Chondrocyte (in vitro differentiated cells): ENCODE measurements at regions not wholly inside any gene's neighbourhood (a gene's known extent, or its start where the extent isn't known, plus 50 kb on each side); places are given as distances from the start of the nearest gene placed in this dataset.

Experiments
- DNase-seq: peaks from one replicate; pipeline ENCODE4 v3.0.0; 2021; ENCODE audit warnings: mixed read lengths, low spot score
- H3K27ac Mint-ChIP-seq: one replicate; pipeline ENCODE4 v1.8.0; 2021; ENCODE audit warnings: mild to moderate bottlenecking, moderate library complexity, mixed read lengths; ENCODE audit not compliant: unreplicated experiment
- H3K27me3 Mint-ChIP-seq: 2 replicates; pipeline ENCODE4 v1.8.0; 2021; ENCODE audit warnings: low read depth, mixed read lengths
- H3K36me3 Mint-ChIP-seq: 2 replicates; pipeline ENCODE4 v1.8.0; 2021; ENCODE audit warnings: low read depth, mixed read lengths
- H3K4me1 Mint-ChIP-seq: 2 replicates; pipeline ENCODE4 v1.8.0; 2021; ENCODE audit warnings: low read depth, mild to moderate bottlenecking, mixed read lengths
- H3K4me3 Mint-ChIP-seq: one replicate; pipeline ENCODE4 v1.8.0; 2021; ENCODE audit warnings: mild to moderate bottlenecking, moderate library complexity, mixed read lengths; ENCODE audit not compliant: unreplicated experiment
- H3K9me3 Mint-ChIP-seq: 2 replicates; pipeline ENCODE4 v1.8.0; 2021; ENCODE audit warnings: low read depth, mixed read lengths
- CTCF ChIP-seq: fragments of 200-600 bp; sonication (generic); IDR thresholded peaks from 2 replicates; pipeline ENCODE4 v1.5.0; 2021; ENCODE audit warnings: antibody characterized with exemption, mild to moderate bottlenecking, moderate library complexity

GRCh38 chr2:19659024-19659792, 242.6 kb downstream of the TTC32 start:
- no peaks in the 10 kb centered on the region for H3K4me1 Mint-ChIP-seq
- peaks cover 3% of the 10 kb centered on the region for H3K9me3 Mint-ChIP-seq
- no peak overlapping the region for H3K27ac Mint-ChIP-seq
- no peaks in the 10 kb centered on the region for H3K36me3 Mint-ChIP-seq
- H3K27me3 Mint-ChIP-seq: no peaks in the 10 kb centered on the region
- no peak for TF ChIP-seq CTCF
- DNase-seq: no peak
- H3K4me3 Mint-ChIP-seq: no peak overlapping the region

DNA sequence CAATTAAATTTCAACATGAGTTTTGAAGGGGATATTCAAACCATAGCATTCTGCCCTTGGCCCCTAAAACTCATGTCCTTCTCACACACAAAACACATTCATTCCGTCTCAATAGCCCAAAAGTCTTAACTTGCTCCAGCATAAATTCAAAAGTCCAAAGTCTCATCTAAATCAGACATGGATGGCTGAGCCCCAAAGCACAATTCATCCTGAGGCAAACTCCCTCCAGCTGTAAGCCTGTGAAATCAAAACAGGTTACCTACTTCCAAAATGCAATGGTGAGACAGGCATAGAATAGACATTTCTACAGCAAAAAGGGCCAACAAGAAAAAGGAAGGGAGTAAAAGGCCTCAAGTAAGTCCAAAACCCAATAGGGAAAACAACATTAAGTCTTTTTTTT, 245.8 kb downstream of the TTC32 start:
- DNase-seq: no peak
- peaks cover 6% of the 10 kb centered on the region for H3K4me1 Mint-ChIP-seq
- no peaks in the 10 kb centered on the region for H3K27me3 Mint-ChIP-seq
- H3K9me3 Mint-ChIP-seq: peaks cover 3% of the 10 kb centered on the region
- no peak overlapping the region for H3K27ac Mint-ChIP-seq
- no peaks in the 10 kb centered on the region for H3K36me3 Mint-ChIP-seq
- TF ChIP-seq CTCF: no peak
- no peak overlapping the region for H3K4me3 Mint-ChIP-seq

GRCh38 chr2:19654310-19655090, 247.3 kb downstream of the TTC32 start:
- no peaks in the 10 kb centered on the region for H3K27me3 Mint-ChIP-seq
- DNase-seq: no peak
- no peak for TF ChIP-seq CTCF
- no peak overlapping the region for H3K27ac Mint-ChIP-seq
- peaks cover 16% of the 10 kb centered on the region for H3K4me1 Mint-ChIP-seq
- no peaks in the 10 kb centered on the region for H3K36me3 Mint-ChIP-seq
- no peak overlapping the region for H3K4me3 Mint-ChIP-seq
- peaks cover 3% of the 10 kb centered on the region for H3K9me3 Mint-ChIP-seq

GRCh38 chr2:19653509-19653908, 248.3 kb downstream of the TTC32 start:
- DNase-seq: no peak
- peaks cover 26% of the 10 kb centered on the region for H3K4me1 Mint-ChIP-seq
- no peak overlapping the region for H3K27ac Mint-ChIP-seq
- no peaks in the 10 kb centered on the region for H3K27me3 Mint-ChIP-seq
- no peak for TF ChIP-seq CTCF
- no peaks in the 10 kb centered on the region for H3K36me3 Mint-ChIP-seq
- peaks cover 3% of the 10 kb centered on the region for H3K9me3 Mint-ChIP-seq
- H3K4me3 Mint-ChIP-seq: no peak overlapping the region

GRCh38 chr2:19652811-19653210, 249.0 kb downstream of the TTC32 start:
- Mint-ChIP-seq H3K4me1 (peaks cover 28% of the 10 kb centered on the region), H3K9me3 (no peaks in the 10 kb centered on the region), H3K4me3 (no peak overlapping the region), H3K27me3 (no peaks in the 10 kb centered on the region), H3K27ac (no peak overlapping the region), H3K36me3 (no peaks in the 10 kb centered on the region)
- no peak for DNase-seq
- TF ChIP-seq CTCF: no peak
